ENCODE measurements at regions not wholly inside any gene's neighbourhood (a gene's known extent, or its start where the extent isn't known, plus 50 kb on each side); places are given as distances from the start of the nearest gene placed in this dataset.

DNA sequence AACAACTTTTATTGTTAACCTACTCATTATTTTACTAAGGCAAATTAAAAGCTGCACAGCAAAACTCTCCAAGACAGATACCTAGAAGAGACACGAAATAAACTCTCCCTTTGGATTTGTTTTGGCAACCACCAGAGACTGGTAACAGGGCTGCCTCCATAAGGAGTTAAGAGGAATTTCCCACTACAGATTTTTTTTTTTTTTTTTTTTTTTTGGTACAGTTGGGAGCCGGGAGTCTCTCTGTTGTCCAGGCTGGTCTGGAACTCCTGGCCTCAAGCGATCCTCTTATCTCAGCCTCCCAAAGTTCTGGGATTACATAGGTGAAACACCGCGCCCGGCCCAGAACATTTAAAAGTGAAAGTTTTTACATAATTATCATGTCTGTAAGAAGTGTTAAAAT, 73.6 kb upstream of the VGLL4 start:
- no peak overlapping the region for H3K9ac ChIP-seq (ENCODE audit: low read length)
- H2AFZ ChIP-seq (ENCODE audit: low read depth, low read length, severe bottlenecking) = no peak overlapping the region
- H3F3A ChIP-seq (ENCODE audit: insufficient read depth) = peaks cover 15% of the 10 kb centered on the region
- peaks cover 11% of the 10 kb centered on the region; the same call in 1 of the 2 replicates for H4K20me1 ChIP-seq (ENCODE audit: low read depth, low read length)
- H3K9me3 ChIP-seq (ENCODE audit: insufficient read depth, low read length) = no peaks in the 10 kb centered on the region
- H3K36me3 ChIP-seq (ENCODE audit: low read length) = no peaks in the 10 kb centered on the region
- no peak overlapping the region for H3K4me2 ChIP-seq (ENCODE audit: low read depth, low read length, poor library complexity, severe bottlenecking)
- peaks cover 21% of the 10 kb centered on the region; the same call in 1 of the 2 replicates for H3K79me2 ChIP-seq (ENCODE audit: insufficient read depth, low read length)
- TF ChIP-seq, protein P1, sequence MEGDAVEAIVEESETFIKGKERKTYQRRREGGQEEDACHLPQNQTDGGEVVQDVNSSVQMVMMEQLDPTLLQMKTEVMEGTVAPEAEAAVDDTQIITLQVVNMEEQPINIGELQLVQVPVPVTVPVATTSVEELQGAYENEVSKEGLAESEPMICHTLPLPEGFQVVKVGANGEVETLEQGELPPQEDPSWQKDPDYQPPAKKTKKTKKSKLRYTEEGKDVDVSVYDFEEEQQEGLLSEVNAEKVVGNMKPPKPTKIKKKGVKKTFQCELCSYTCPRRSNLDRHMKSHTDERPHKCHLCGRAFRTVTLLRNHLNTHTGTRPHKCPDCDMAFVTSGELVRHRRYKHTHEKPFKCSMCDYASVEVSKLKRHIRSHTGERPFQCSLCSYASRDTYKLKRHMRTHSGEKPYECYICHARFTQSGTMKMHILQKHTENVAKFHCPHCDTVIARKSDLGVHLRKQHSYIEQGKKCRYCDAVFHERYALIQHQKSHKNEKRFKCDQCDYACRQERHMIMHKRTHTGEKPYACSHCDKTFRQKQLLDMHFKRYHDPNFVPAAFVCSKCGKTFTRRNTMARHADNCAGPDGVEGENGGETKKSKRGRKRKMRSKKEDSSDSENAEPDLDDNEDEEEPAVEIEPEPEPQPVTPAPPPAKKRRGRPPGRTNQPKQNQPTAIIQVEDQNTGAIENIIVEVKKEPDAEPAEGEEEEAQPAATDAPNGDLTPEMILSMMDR (IDR thresholded peaks at IDR 0.05; ENCODE audit: insufficient read depth, low read length, poor library complexity, severe bottlenecking) = no peak
- TF ChIP-seq EZH2phosphoT487 (conservative IDR thresholded peaks at IDR 0.05; ENCODE audit: low read length) = no peak
- H3K9me2 ChIP-seq (replicated peaks; ENCODE audit: insufficient read depth, low read length) = no peaks in the 10 kb centered on the region
- H3K27me3 ChIP-seq (ENCODE audit: low read length) = no peaks in the 10 kb centered on the region
- no peak overlapping the region for H3K27ac ChIP-seq (ENCODE audit: low read depth, low read length)
- no peak overlapping the region for H3K4me3 ChIP-seq (ENCODE audit: insufficient read depth, low read length, poor library complexity, severe bottlenecking)

DNA sequence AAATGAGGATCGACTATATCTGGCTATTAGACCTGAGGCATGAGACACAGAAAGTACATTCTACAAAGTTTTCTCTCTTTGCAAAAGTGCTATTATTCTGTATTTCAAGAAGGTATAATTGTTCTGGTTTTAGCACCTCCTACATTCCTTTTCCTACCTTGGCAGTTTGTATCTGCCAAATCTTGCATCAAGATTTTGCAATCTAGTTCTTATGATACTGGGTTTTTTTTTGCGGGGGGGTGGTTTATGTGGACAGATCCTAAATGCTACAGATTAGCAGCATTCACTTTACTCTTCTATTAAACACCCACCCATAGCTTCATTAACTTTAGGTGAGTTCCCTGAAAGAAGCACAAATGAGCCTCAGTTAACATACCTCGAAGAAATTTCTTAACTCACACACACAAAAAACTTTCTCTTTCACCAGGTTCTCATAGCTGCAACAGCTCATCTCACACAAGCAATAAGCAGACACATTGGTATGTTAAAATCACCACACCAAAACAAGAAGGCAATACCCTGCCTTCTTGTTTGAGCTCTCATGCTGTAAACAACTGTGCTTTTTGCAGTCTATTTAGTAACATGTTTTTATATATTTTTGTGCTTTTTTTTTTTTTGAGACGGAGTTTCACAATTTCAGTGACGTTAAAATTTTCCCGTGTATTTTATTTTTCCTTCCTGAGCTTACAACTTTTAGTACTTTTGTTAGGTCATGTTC, 73.0 kb upstream of the VGLL4 start:
- Histone ChIP-seq H3K79me2 (ENCODE audit: insufficient read depth, low read length) (peaks cover 21% of the 10 kb centered on the region; the same call in 1 of the 2 replicates), H3K27ac (ENCODE audit: low read depth, low read length) (no peak overlapping the region), H3K9ac (ENCODE audit: low read length) (no peak overlapping the region), H3F3A (ENCODE audit: insufficient read depth) (peaks cover 15% of the 10 kb centered on the region), H4K20me1 (ENCODE audit: low read depth, low read length) (peaks cover 14% of the 10 kb centered on the region; the same call in 1 of the 2 replicates), H3K4me3 (ENCODE audit: insufficient read depth, low read length, poor library complexity, severe bottlenecking) (no peak overlapping the region), H2AFZ (ENCODE audit: low read depth, low read length, severe bottlenecking) (no peak overlapping the region), H3K27me3 (ENCODE audit: low read length) (no peaks in the 10 kb centered on the region), H3K4me2 (ENCODE audit: low read depth, low read length, poor library complexity, severe bottlenecking) (no peak overlapping the region), H3K9me2 (replicated peaks; ENCODE audit: insufficient read depth, low read length) (no peaks in the 10 kb centered on the region), H3K9me3 (ENCODE audit: insufficient read depth, low read length) (no peaks in the 10 kb centered on the region), H3K36me3 (ENCODE audit: low read length) (no peaks in the 10 kb centered on the region)
- TF ChIP-seq, protein P1 (IDR thresholded peaks at IDR 0.05; ENCODE audit: insufficient read depth, low read length, poor library complexity, severe bottlenecking) = no peak
- no peak for TF ChIP-seq EZH2phosphoT487 (conservative IDR thresholded peaks at IDR 0.05; ENCODE audit: low read length)

DNA sequence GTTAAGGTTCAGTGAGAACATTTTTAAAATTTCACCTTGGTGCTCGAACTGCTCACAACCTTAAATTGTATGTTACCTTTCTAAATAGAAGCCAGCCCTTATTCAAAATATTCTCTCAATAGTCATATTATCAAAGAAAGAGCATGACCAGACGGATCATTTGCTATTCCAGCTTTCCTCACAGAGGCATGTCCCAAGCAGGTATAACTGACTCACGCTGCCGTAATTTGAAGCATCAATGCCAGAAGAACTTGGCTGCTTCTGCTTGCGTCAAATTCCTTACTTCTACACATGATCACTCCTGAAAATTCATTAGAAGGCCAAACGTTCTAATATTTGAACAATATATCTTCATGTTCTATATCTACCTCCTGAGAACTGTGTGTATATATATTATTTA, 69.5 kb upstream of the VGLL4 start:
- peaks cover 25% of the 10 kb centered on the region; the same call in 1 of the 2 replicates for H3K79me2 ChIP-seq (ENCODE audit: insufficient read depth, low read length)
- no peak overlapping the region for H3K4me2 ChIP-seq (ENCODE audit: low read depth, low read length, poor library complexity, severe bottlenecking)
- no peak overlapping the region for H3K4me3 ChIP-seq (ENCODE audit: insufficient read depth, low read length, poor library complexity, severe bottlenecking)
- H4K20me1 ChIP-seq (ENCODE audit: low read depth, low read length) = peaks cover 15% of the 10 kb centered on the region; the same call in 1 of the 2 replicates
- H3K27ac ChIP-seq (ENCODE audit: low read depth, low read length) = no peak overlapping the region
- H3K36me3 ChIP-seq (ENCODE audit: low read length) = no peaks in the 10 kb centered on the region
- H3K9me3 ChIP-seq (ENCODE audit: insufficient read depth, low read length) = peaks cover 12% of the 10 kb centered on the region; the same call in 1 of the 2 replicates
- H3F3A ChIP-seq (ENCODE audit: insufficient read depth) = peaks cover 15% of the 10 kb centered on the region
- no peak overlapping the region for H3K9ac ChIP-seq (ENCODE audit: low read length)
- H3K27me3 ChIP-seq (ENCODE audit: low read length) = no peaks in the 10 kb centered on the region
- no peak overlapping the region for H2AFZ ChIP-seq (ENCODE audit: low read depth, low read length, severe bottlenecking)
- TF ChIP-seq, protein P1 (IDR thresholded peaks at IDR 0.05; ENCODE audit: insufficient read depth, low read length, poor library complexity, severe bottlenecking) = no peak
- no peak for TF ChIP-seq EZH2phosphoT487 (conservative IDR thresholded peaks at IDR 0.05; ENCODE audit: low read length)
- H3K9me2 ChIP-seq (replicated peaks; ENCODE audit: insufficient read depth, low read length) = no peaks in the 10 kb centered on the region

Data from SU-DHL-6 (cell line).